Fibroblast of the aortic adventitia (primary cell): ENCODE measurements at regions not wholly inside any gene's neighbourhood (a gene's known extent, or its start where the extent isn't known, plus 50 kb on each side); places are given as distances from the start of the nearest gene placed in this dataset.

Source experiments
- DNase-seq: peaks from one replicate; pipeline ENCODE4 v3.0.0-alpha.2; 2010; ENCODE audit warnings: low read depth
- H3K4me3 ChIP-seq: 2 replicates; pipeline ENCODE4 v1.5.1; 2011; ENCODE audit warnings: low read depth, mild to moderate bottlenecking, control low read depth, low read length, moderate library complexity
- CTCF ChIP-seq: IDR thresholded peaks from 2 replicates; pipeline ENCODE4 v1.5.1; 2011; ENCODE audit warnings: mild to moderate bottlenecking, low read length, control low read depth, inconsistent platforms; ENCODE audit not compliant: insufficient read depth

- DNase-seq = peak; percentile 89
- no peak overlapping the region for H3K4me3 ChIP-seq
- TF ChIP-seq CTCF = no peak
These were observed 69.8 kb upstream of the SERP2 start for GRCh38 chr13:44303681-44304432.

GRCh38 chr13:44304433-44304725, 69.2 kb upstream of the SERP2 start:
- TF ChIP-seq CTCF = no peak
- DNase-seq = no peak
- no peak overlapping the region for H3K4me3 ChIP-seq

- H3K4me3 ChIP-seq = no peak overlapping the region
- no peak for TF ChIP-seq CTCF
- no peak for DNase-seq
These were observed 68.3 kb upstream of the SERP2 start for GRCh38 chr13:44305286-44305685.

- no peak overlapping the region for H3K4me3 ChIP-seq
- no peak for TF ChIP-seq CTCF
- DNase-seq = peak; percentile 37
These were observed 67.7 kb upstream of the SERP2 start for GRCh38 chr13:44305917-44306370.

- no peak overlapping the region for H3K4me3 ChIP-seq
These were observed 67.0 kb upstream of the SERP2 start for GRCh38 chr13:44306371-44307192.

GRCh38 chr13:44307255-44307654, 66.4 kb upstream of the SERP2 start:
- TF ChIP-seq CTCF = no peak
- no peak for DNase-seq

More at GRCh38 chr13:44306371-44307192, 67.0 kb upstream of the SERP2 start:
- peak; percentile 99 for DNase-seq
- TF ChIP-seq CTCF = no peak

More at GRCh38 chr13:44307255-44307654, 66.4 kb upstream of the SERP2 start:
- no peak overlapping the region for H3K4me3 ChIP-seq
